ENCODE measurements at regions not wholly inside any gene's neighbourhood (a gene's known extent, or its start where the extent isn't known, plus 50 kb on each side); places are given as distances from the start of the nearest gene placed in this dataset.
A peak's percentile ranks its signal among the peaks of the same experiment; 100 is the strongest.
"Not testable (repeated sequence)": the region's sequence is repeated elsewhere in the genome, so short reads cannot be mapped to it uniquely, and the experiment has no call there.

DNA sequence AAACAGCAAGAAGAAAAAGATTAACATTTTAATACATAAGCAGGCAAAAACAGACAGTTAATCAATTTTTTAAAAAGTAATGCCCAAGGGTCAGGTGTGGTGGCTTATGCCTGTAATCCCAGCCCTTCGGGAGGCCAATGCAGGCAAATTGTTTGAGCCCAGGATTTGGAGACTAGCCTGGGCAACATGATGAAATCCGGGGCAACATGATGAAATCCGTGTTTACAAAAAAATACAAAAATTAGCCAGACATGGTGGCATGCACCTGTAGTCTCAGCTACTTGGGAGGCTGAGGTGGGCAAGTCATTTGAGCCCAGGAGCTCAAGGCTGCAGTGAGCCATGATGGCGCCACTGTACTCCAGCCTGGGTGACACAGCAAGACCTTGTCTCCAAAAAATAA lies 94.1 kb upstream of the DST start:
- Histone ChIP-seq H3K27me3 (ENCODE audit: control insufficient read depth, insufficient read depth, low read length) (no peaks in the 10 kb centered on the region), H3K4me1 (ENCODE audit: control insufficient read depth, insufficient read depth, low read length) (peaks cover 4% of the 10 kb centered on the region), H3K9me3 (ENCODE audit: control insufficient read depth, low read depth, low read length) (no peaks in the 10 kb centered on the region), H3K36me3 (ENCODE audit: control insufficient read depth, insufficient read depth, low read length) (no peaks in the 10 kb centered on the region), H3K27ac (ENCODE audit: low read length) (no peak overlapping the region), H3K4me3 (ENCODE audit: low read length) (no peak overlapping the region)
- WGBS (ENCODE audit: insufficient coverage, low lambda C conversion rate): no CpG with 5 or more reads among the region's 4 CpGs
- DNase-seq: no peak

DNA sequence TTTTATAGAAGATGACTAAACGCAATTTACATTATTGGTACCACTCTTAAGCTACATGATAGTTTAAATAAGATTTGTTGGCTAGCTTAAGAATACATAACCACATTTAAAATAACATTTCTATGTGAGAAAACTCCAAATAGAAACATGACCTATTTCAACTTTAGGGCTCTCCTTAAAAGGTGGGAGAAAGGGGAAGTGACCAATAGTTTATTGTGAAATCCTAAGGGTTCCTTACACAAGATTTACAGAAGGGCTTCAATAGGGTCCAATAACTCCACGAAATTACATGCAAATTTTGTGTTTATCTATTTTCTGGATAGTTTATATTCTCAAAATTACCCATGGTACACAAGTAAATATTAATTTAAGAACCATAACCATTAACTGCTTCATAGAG lies 91.6 kb upstream of the DST start:
- no peak overlapping the region for H3K4me3 ChIP-seq (ENCODE audit: low read length)
- WGBS (ENCODE audit: insufficient coverage, low lambda C conversion rate): 100% methylated on average over 2 of the region's 2 CpGs
- H3K36me3 ChIP-seq (ENCODE audit: control insufficient read depth, insufficient read depth, low read length): no peaks in the 10 kb centered on the region
- H3K27me3 ChIP-seq (ENCODE audit: control insufficient read depth, insufficient read depth, low read length): no peaks in the 10 kb centered on the region
- H3K27ac ChIP-seq (ENCODE audit: low read length): no peak overlapping the region
- H3K9me3 ChIP-seq (ENCODE audit: control insufficient read depth, low read depth, low read length): no peaks in the 10 kb centered on the region
- no peak for DNase-seq
- no peaks in the 10 kb centered on the region for H3K4me1 ChIP-seq (ENCODE audit: control insufficient read depth, insufficient read depth, low read length)

GRCh38 chr6:56733211-56733697 lies 90.6 kb upstream of the DST start:
- H3K4me1 ChIP-seq (ENCODE audit: control insufficient read depth, insufficient read depth, low read length): peaks cover 5% of the 10 kb centered on the region
- no peak overlapping the region for H3K4me3 ChIP-seq (ENCODE audit: low read length)
- no peaks in the 10 kb centered on the region for H3K9me3 ChIP-seq (ENCODE audit: control insufficient read depth, low read depth, low read length)
- 100% methylated on average over 1 of the region's 1 CpG for WGBS (ENCODE audit: insufficient coverage, low lambda C conversion rate)
- no peak overlapping the region for H3K27ac ChIP-seq (ENCODE audit: low read length)
- no peak for DNase-seq
- H3K36me3 ChIP-seq (ENCODE audit: control insufficient read depth, insufficient read depth, low read length): no peaks in the 10 kb centered on the region
- H3K27me3 ChIP-seq (ENCODE audit: control insufficient read depth, insufficient read depth, low read length): no peaks in the 10 kb centered on the region

GRCh38 chr6:56732517-56732916 lies 89.8 kb upstream of the DST start:
- Histone ChIP-seq H3K4me1 (ENCODE audit: control insufficient read depth, insufficient read depth, low read length) (peaks cover 11% of the 10 kb centered on the region), H3K27ac (ENCODE audit: low read length) (no peak overlapping the region), H3K36me3 (ENCODE audit: control insufficient read depth, insufficient read depth, low read length) (no peaks in the 10 kb centered on the region)

GRCh38 chr6:56730663-56731529 lies 88.2 kb upstream of the DST start:
- no peaks in the 10 kb centered on the region for H3K27me3 ChIP-seq (ENCODE audit: control insufficient read depth, insufficient read depth, low read length)
- DNase-seq: no peak
- H3K4me3 ChIP-seq (ENCODE audit: low read length): no peak overlapping the region
- H3K36me3 ChIP-seq (ENCODE audit: control insufficient read depth, insufficient read depth, low read length): no peaks in the 10 kb centered on the region
- H3K9me3 ChIP-seq (ENCODE audit: control insufficient read depth, low read depth, low read length): no peaks in the 10 kb centered on the region
- H3K4me1 ChIP-seq (ENCODE audit: control insufficient read depth, insufficient read depth, low read length): peaks cover 24% of the 10 kb centered on the region
- 81% methylated on average over 4 of the region's 5 CpGs for WGBS (ENCODE audit: insufficient coverage, low lambda C conversion rate)
- no peak overlapping the region for H3K27ac ChIP-seq (ENCODE audit: low read length)

More at GRCh38 chr6:56732517-56732916, 89.8 kb upstream of the DST start:
- WGBS (ENCODE audit: insufficient coverage, low lambda C conversion rate): 60% methylated on average over 1 of the region's 4 CpGs
- no peak overlapping the region for H3K4me3 ChIP-seq (ENCODE audit: low read length)
- no peaks in the 10 kb centered on the region for H3K27me3 ChIP-seq (ENCODE audit: control insufficient read depth, insufficient read depth, low read length)
- no peaks in the 10 kb centered on the region for H3K9me3 ChIP-seq (ENCODE audit: control insufficient read depth, low read depth, low read length)
- no peak for DNase-seq

DNA sequence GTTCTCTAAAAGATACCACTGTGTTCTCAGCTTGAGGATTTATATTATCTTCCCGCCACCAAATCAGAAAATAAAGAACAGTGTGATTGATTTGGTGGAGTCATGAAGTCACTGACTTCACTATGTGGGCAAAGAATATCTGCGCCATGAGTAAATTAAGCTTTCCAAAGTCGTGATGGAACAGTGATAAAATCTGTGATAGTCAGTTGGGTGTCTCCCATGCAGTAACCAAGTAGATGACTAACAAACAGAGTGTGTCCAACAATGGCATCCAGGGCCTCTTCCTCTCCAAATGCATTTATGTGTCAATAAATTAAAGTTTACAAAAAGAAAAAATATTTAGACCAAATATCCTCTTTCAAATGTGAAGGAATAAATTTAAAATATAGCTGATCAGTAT lies 87.0 kb upstream of the DST start:
- Histone ChIP-seq H3K36me3 (ENCODE audit: control insufficient read depth, insufficient read depth, low read length) (no peaks in the 10 kb centered on the region), H3K27me3 (ENCODE audit: control insufficient read depth, insufficient read depth, low read length) (no peaks in the 10 kb centered on the region), H3K4me3 (ENCODE audit: low read length) (no peak overlapping the region), H3K9me3 (ENCODE audit: control insufficient read depth, low read depth, low read length) (no peaks in the 10 kb centered on the region), H3K27ac (ENCODE audit: low read length) (no peak overlapping the region), H3K4me1 (ENCODE audit: control insufficient read depth, insufficient read depth, low read length) (peaks cover 32% of the 10 kb centered on the region)
- DNase-seq: no peak
- 50% methylated on average over 2 of the region's 3 CpGs for WGBS (ENCODE audit: insufficient coverage, low lambda C conversion rate)

DNA sequence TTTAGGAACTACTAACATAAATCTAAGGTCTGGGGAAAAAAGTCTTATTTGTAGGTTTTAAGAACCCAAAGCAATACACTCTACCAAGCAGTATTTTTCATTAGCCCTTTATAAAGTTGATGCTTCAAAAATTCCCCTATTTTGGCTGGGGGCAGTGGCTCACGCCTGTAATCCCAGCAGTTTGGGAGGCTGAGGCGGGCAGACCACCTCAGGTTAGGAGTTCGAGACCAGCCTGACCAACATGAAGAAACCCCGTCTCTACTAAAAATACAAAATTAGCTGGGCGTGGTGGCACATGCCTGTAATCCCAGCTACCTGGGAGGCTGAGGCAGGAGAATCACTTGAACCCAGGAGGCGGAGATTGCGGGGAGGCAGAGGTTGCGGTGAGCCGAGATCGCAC lies 86.5 kb upstream of the DST start:
- WGBS (ENCODE audit: insufficient coverage, low lambda C conversion rate): no CpG with 5 or more reads among the region's 10 CpGs
- H3K9me3 ChIP-seq (ENCODE audit: control insufficient read depth, low read depth, low read length); H3K4me3 ChIP-seq (ENCODE audit: low read length); H3K27me3 ChIP-seq (ENCODE audit: control insufficient read depth, insufficient read depth, low read length); DNase-seq; H3K36me3 ChIP-seq (ENCODE audit: control insufficient read depth, insufficient read depth, low read length): not testable (repeated sequence)
- H3K4me1 ChIP-seq (ENCODE audit: control insufficient read depth, insufficient read depth, low read length): peaks cover 32% of the 10 kb centered on the region
- peak overlapping the region; percentile 56 for H3K27ac ChIP-seq (ENCODE audit: low read length)

DNA sequence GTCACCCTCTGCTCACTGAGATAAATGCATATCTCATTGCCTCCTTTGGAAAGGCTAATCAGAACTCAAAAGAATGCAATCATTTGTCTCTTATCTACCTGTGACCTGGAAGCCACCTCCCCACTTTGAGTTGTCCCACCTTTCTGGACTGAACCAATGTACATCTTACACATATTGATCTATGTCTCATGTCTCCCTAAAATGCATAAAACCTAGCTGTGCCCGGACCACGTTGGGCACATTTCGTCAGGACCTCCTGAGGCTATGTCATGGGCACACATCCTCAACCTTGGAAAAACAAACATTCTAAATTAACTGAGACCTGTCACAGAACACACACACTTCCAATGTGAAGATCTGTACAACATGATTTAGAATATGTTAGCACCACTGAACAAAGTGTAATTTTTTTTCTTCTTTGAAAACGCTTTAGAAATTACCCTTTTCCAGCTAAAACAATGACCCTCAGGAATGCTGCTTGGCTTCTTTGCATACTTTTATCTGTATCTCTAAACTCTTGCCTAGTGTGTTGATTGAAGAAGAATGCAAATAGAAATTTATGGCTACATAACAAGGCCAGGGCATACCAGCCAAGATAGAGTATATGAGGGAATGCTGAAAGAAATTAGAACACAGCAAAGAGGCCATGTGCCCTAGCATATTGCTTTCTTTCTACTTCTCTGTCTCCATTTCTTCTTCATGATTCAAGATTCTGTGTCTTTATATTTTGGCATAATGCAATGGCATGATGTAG lies 84.6 kb upstream of the DST start:
- peak overlapping the region; percentile 56 for H3K27ac ChIP-seq (ENCODE audit: low read length)
- H3K27me3 ChIP-seq (ENCODE audit: control insufficient read depth, insufficient read depth, low read length): no peaks in the 10 kb centered on the region
- no peak overlapping the region for H3K4me3 ChIP-seq (ENCODE audit: low read length)
- H3K36me3 ChIP-seq (ENCODE audit: control insufficient read depth, insufficient read depth, low read length): no peaks in the 10 kb centered on the region
- no peaks in the 10 kb centered on the region for H3K9me3 ChIP-seq (ENCODE audit: control insufficient read depth, low read depth, low read length)
- peaks cover 32% of the 10 kb centered on the region for H3K4me1 ChIP-seq (ENCODE audit: control insufficient read depth, insufficient read depth, low read length)
- peak; percentile 38 to 69 for DNase-seq
- no CpG with 5 or more reads among the region's 4 CpGs for WGBS (ENCODE audit: insufficient coverage, low lambda C conversion rate)

DNA sequence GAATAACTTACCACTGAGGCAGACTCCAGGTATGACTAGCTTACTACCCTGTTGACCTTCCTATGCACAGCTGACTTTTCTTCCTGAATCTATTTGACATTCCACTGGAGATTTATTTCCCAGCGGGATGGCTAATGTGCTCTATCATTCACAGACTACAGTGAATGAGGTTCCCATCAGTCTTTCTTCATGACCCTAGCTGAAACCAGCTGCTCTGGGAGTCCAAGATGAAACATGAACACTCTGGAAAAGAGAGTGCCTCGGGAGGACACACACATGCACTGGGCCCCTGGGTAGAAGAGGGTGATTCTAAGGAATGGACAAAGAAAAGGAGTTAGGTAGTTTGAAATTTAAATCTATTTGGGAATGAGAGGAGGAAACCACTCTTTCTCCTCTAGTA lies 82.6 kb upstream of the DST start:
- no peak for DNase-seq
- no peak overlapping the region for H3K27ac ChIP-seq (ENCODE audit: low read length)
- WGBS (ENCODE audit: insufficient coverage, low lambda C conversion rate): 67% methylated on average over 1 of the region's 2 CpGs
- H3K9me3 ChIP-seq (ENCODE audit: control insufficient read depth, low read depth, low read length): peaks cover 5% of the 10 kb centered on the region
- H3K4me3 ChIP-seq (ENCODE audit: low read length): no peak overlapping the region
- H3K4me1 ChIP-seq (ENCODE audit: control insufficient read depth, insufficient read depth, low read length): peaks cover 32% of the 10 kb centered on the region
- no peaks in the 10 kb centered on the region for H3K36me3 ChIP-seq (ENCODE audit: control insufficient read depth, insufficient read depth, low read length)
- no peaks in the 10 kb centered on the region for H3K27me3 ChIP-seq (ENCODE audit: control insufficient read depth, insufficient read depth, low read length)

DNA sequence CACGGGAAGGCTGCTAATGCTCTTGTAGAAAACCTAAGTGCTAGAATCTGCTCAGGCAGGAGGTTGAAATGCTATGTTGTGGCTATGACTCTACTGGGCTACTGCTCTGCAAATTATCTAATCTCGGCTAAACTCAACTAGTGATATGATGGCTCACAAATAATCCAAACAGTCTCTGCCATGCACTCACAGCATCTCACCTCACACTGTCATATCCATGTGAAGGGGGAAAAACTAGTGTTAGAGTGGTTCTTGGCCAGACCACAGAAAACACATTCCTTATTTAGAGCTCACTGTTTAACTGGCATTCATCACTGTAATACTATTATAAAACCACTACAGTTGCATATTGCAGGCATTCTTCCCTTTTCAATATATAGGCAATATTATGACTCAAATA lies 81.8 kb upstream of the DST start:
- Histone ChIP-seq H3K4me3 (ENCODE audit: low read length) (no peak overlapping the region), H3K9me3 (ENCODE audit: control insufficient read depth, low read depth, low read length) (peaks cover 5% of the 10 kb centered on the region), H3K27me3 (ENCODE audit: control insufficient read depth, insufficient read depth, low read length) (no peaks in the 10 kb centered on the region), H3K36me3 (ENCODE audit: control insufficient read depth, insufficient read depth, low read length) (no peaks in the 10 kb centered on the region), H3K27ac (ENCODE audit: low read length) (no peak overlapping the region), H3K4me1 (ENCODE audit: control insufficient read depth, insufficient read depth, low read length) (peaks cover 32% of the 10 kb centered on the region)
- DNase-seq: no peak
- WGBS (ENCODE audit: insufficient coverage, low lambda C conversion rate): no CpG with 5 or more reads among the region's 2 CpGs
